ENCODE measurements at regions not wholly inside any gene's neighbourhood (a gene's known extent, or its start where the extent isn't known, plus 50 kb on each side); places are given as distances from the start of the nearest gene placed in this dataset.

- Histone ChIP-seq H3K9ac (ENCODE audit: low read depth, low read length) (no peak overlapping the region), H2AFZ (ENCODE audit: low read depth, low read length) (no peak overlapping the region), H3K4me2 (ENCODE audit: insufficient read depth, low read length) (no peak overlapping the region), H4K20me1 (ENCODE audit: insufficient read depth, low read length) (no peaks in the 10 kb centered on the region), H3K4me3 (ENCODE audit: low read depth in 1 of 2, low read length in 2 of 2) (no peak overlapping the region), H3K27me3 (ENCODE audit: insufficient read depth, low read length, poor library complexity) (no peaks in the 10 kb centered on the region), H3K36me3 (ENCODE audit: insufficient read depth, low read length) (no peaks in the 10 kb centered on the region), H3K9me3 (ENCODE audit: insufficient read depth, low read length, severe bottlenecking) (no peaks in the 10 kb centered on the region), H3K4me1 (ENCODE audit: insufficient read depth, low read length) (no peaks in the 10 kb centered on the region), H3K27ac (ENCODE audit: low read length) (no peak overlapping the region), H3K79me2 (ENCODE audit: insufficient read depth, low read length) (no peaks in the 10 kb centered on the region)
- DNase-seq (no peak), ATAC-seq (ENCODE audit: insufficient read depth, low read depth) (no peak)
- TF ChIP-seq EZH2 (IDR thresholded peaks at IDR 0.05; ENCODE audit: borderline replicate concordance, low read depth, low read length, severe bottlenecking) (no peak), CTCF (IDR thresholded peaks at IDR 0.05; ENCODE audit: borderline replicate concordance, extremely low read depth, low read length, poor library complexity, severe bottlenecking) (no peak)
These were observed 673.6 kb downstream of the EDEM1 start for GRCh38 chr3:5861151-5861550.

GRCh38 chr3:5874931-5875341, 687.4 kb downstream of the EDEM1 start:
- Histone ChIP-seq H3K9ac (ENCODE audit: low read depth, low read length) (no peak overlapping the region), H3K9me3 (ENCODE audit: insufficient read depth, low read length, severe bottlenecking) (no peaks in the 10 kb centered on the region), H4K20me1 (ENCODE audit: insufficient read depth, low read length) (no peaks in the 10 kb centered on the region), H3K4me2 (ENCODE audit: insufficient read depth, low read length) (no peak overlapping the region), H2AFZ (ENCODE audit: low read depth, low read length) (no peak overlapping the region), H3K27ac (ENCODE audit: low read length) (no peak overlapping the region), H3K36me3 (ENCODE audit: insufficient read depth, low read length) (no peaks in the 10 kb centered on the region), H3K79me2 (ENCODE audit: insufficient read depth, low read length) (no peaks in the 10 kb centered on the region), H3K4me1 (ENCODE audit: insufficient read depth, low read length) (no peaks in the 10 kb centered on the region), H3K27me3 (ENCODE audit: insufficient read depth, low read length, poor library complexity) (no peaks in the 10 kb centered on the region), H3K4me3 (ENCODE audit: low read depth in 1 of 2, low read length in 2 of 2) (no peak overlapping the region)
- ATAC-seq (ENCODE audit: insufficient read depth, low read depth), result no peak
- no peak for TF ChIP-seq CTCF (IDR thresholded peaks at IDR 0.05; ENCODE audit: borderline replicate concordance, extremely low read depth, low read length, poor library complexity, severe bottlenecking)
- TF ChIP-seq EZH2 (IDR thresholded peaks at IDR 0.05; ENCODE audit: borderline replicate concordance, low read depth, low read length, severe bottlenecking), result no peak
- no peak for DNase-seq

DNA sequence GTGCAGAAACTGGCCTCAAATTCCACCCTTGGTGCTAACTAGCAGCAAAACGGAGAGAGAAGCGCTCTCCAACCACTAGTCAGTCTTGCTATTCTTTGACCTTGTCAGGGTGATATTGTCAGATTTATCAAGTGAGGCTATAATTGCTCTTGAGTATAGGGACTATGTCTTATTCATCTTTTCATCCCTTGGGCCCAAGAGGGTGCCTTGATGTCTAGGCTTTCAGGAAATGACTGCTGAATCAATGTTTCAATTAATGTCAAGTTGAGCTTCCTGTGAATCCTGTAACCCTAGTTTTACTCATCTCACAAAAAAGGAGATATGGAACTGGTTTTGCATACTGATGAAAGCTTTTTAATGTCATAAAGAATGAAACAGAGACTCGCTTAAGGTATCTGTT, 701.3 kb downstream of the EDEM1 start:
- no peak for DNase-seq
- H3K4me2 ChIP-seq (ENCODE audit: insufficient read depth, low read length), result no peak overlapping the region
- no peak overlapping the region for H3K27ac ChIP-seq (ENCODE audit: low read length)
- no peak overlapping the region for H3K9ac ChIP-seq (ENCODE audit: low read depth, low read length)
- no peaks in the 10 kb centered on the region for H3K27me3 ChIP-seq (ENCODE audit: insufficient read depth, low read length, poor library complexity)
- H3K4me1 ChIP-seq (ENCODE audit: insufficient read depth, low read length), result no peaks in the 10 kb centered on the region
- TF ChIP-seq CTCF (IDR thresholded peaks at IDR 0.05; ENCODE audit: borderline replicate concordance, extremely low read depth, low read length, poor library complexity, severe bottlenecking) (no peak), EZH2 (IDR thresholded peaks at IDR 0.05; ENCODE audit: borderline replicate concordance, low read depth, low read length, severe bottlenecking) (no peak)
- H3K4me3 ChIP-seq (ENCODE audit: low read depth in 1 of 2, low read length in 2 of 2), result no peak overlapping the region
- H3K36me3 ChIP-seq (ENCODE audit: insufficient read depth, low read length), result no peaks in the 10 kb centered on the region
- no peaks in the 10 kb centered on the region for H3K79me2 ChIP-seq (ENCODE audit: insufficient read depth, low read length)
- ATAC-seq (ENCODE audit: insufficient read depth, low read depth), result no peak
- no peaks in the 10 kb centered on the region for H3K9me3 ChIP-seq (ENCODE audit: insufficient read depth, low read length, severe bottlenecking)
- H2AFZ ChIP-seq (ENCODE audit: low read depth, low read length), result no peak overlapping the region
- H4K20me1 ChIP-seq (ENCODE audit: insufficient read depth, low read length), result no peaks in the 10 kb centered on the region

DNA sequence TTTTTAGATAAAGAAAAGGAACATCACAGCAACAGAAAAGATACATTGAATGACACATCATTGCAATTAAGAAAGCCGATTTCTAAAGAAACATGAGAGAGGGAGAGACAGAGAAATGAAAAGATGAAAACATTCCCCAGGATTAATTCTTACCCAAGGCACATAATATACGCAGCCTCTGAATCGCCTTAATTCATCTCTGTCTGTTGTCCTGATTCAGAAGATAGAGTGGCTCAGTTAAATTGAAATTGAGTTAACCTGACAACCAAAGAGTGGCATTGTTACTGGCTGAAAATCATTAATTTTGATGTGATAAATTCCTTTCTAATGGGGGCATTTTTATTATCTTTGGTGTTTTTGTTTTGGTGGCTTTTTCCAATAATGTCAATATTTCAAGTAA, 701.9 kb downstream of the EDEM1 start:
- no peak overlapping the region for H3K9ac ChIP-seq (ENCODE audit: low read depth, low read length)
- DNase-seq, result no peak
- no peaks in the 10 kb centered on the region for H3K79me2 ChIP-seq (ENCODE audit: insufficient read depth, low read length)
- no peak for TF ChIP-seq CTCF (IDR thresholded peaks at IDR 0.05; ENCODE audit: borderline replicate concordance, extremely low read depth, low read length, poor library complexity, severe bottlenecking)
- TF ChIP-seq EZH2 (IDR thresholded peaks at IDR 0.05; ENCODE audit: borderline replicate concordance, low read depth, low read length, severe bottlenecking), result no peak
- H3K4me2 ChIP-seq (ENCODE audit: insufficient read depth, low read length), result no peak overlapping the region
- no peaks in the 10 kb centered on the region for H4K20me1 ChIP-seq (ENCODE audit: insufficient read depth, low read length)
- no peaks in the 10 kb centered on the region for H3K4me1 ChIP-seq (ENCODE audit: insufficient read depth, low read length)
- no peaks in the 10 kb centered on the region for H3K27me3 ChIP-seq (ENCODE audit: insufficient read depth, low read length, poor library complexity)
- no peak overlapping the region for H2AFZ ChIP-seq (ENCODE audit: low read depth, low read length)
- no peak for ATAC-seq (ENCODE audit: insufficient read depth, low read depth)
- no peaks in the 10 kb centered on the region for H3K36me3 ChIP-seq (ENCODE audit: insufficient read depth, low read length)
- no peak overlapping the region for H3K4me3 ChIP-seq (ENCODE audit: low read depth in 1 of 2, low read length in 2 of 2)
- no peak overlapping the region for H3K27ac ChIP-seq (ENCODE audit: low read length)
- H3K9me3 ChIP-seq (ENCODE audit: insufficient read depth, low read length, severe bottlenecking), result no peaks in the 10 kb centered on the region

Data from DND-41 (cell line).